Lower lobe of right lung (tissue), 2 donors: ENCODE measurements at regions not wholly inside any gene's neighbourhood (a gene's known extent, or its start where the extent isn't known, plus 50 kb on each side); places are given as distances from the start of the nearest gene placed in this dataset.

ENCODE experiments used
- ATAC-seq, 2 donors: fragments of 200-7000 bp; cut with Tn5 transposase; one replicate each; pipeline ENCODE4 v1.9.1; 2020 to 2022; ENCODE audit warnings: mild to moderate bottlenecking in 2 of 2, moderate library complexity in 2 of 2
- DNase-seq: peaks from one replicate; pipeline ENCODE4 v3.0.0-alpha.2; 2020
- H3K27ac ChIP-seq: fragments of 200-600 bp; one replicate; pipeline ENCODE4 v1.8.0; 2022
- H3K27me3 ChIP-seq: fragments of 200-600 bp; one replicate; pipeline ENCODE4 v1.8.0; 2022; ENCODE audit warnings: low read depth
- H3K36me3 ChIP-seq: fragments of 200-600 bp; one replicate; pipeline ENCODE4 v1.8.0; 2022; ENCODE audit warnings: mild to moderate bottlenecking
- H3K4me1 ChIP-seq: fragments of 200-600 bp; one replicate; pipeline ENCODE4 v1.8.0; 2022
- H3K4me3 ChIP-seq: fragments of 200-600 bp; one replicate; pipeline ENCODE4 v1.8.0; 2022; ENCODE audit warnings: mild to moderate bottlenecking
- H3K9me3 ChIP-seq: fragments of 200-600 bp; one replicate; pipeline ENCODE4 v1.8.0; 2022
- CTCF ChIP-seq: fragments of 200-600 bp; IDR thresholded peaks from one replicate; pipeline ENCODE4 v1.8.0; 2022; ENCODE audit warnings: antibody characterized with exemption, mild to moderate bottlenecking
- intact Hi-C: fragments of 100-400 bp; cut with DNase I; formaldehyde crosslinking; loops from one replicate; pipeline ENCODE4 v1.11.0; 2022
- donor health status: DM: no; HTN: yes; CAD: no; lungs with severe emphysema.

DNA sequence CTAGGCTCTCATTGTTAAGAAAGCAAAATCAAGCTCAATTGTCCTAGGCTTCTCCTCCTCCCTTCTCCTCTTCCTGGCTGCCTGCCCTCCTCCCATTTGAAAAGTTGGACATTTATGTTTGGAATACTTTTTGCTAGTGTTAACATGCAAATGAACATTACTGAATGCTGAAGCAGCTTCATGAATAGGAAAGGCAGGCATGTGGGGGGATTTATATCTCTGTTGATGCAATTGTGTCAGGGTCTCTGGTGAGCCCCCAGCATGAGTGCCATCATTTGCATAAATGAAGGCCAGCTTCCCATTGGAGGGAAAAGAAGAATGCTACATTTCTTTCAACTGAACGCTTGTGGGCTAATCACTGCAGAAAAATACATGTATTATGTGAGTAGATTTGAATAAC, 160.1 kb upstream of the NDST3 start:
- no peak for TF ChIP-seq CTCF
- Histone ChIP-seq H3K36me3 (no peaks in the 10 kb centered on the region), H3K4me3 (no peak overlapping the region), H3K9me3 (no peaks in the 10 kb centered on the region), H3K4me1 (no peaks in the 10 kb centered on the region), H3K27me3 (no peaks in the 10 kb centered on the region), H3K27ac (no peak overlapping the region)
- no peak for ATAC-seq
- no peak for DNase-seq
- intact Hi-C loops, result no loop called here

GRCh38 chr4:117889978-117890377, 144.3 kb upstream of the NDST3 start:
- ATAC-seq (no peak), DNase-seq (no peak)
- Histone ChIP-seq H3K27me3 (no peaks in the 10 kb centered on the region), H3K9me3 (no peaks in the 10 kb centered on the region), H3K4me3 (no peak overlapping the region), H3K4me1 (no peaks in the 10 kb centered on the region), H3K27ac (no peak overlapping the region), H3K36me3 (no peaks in the 10 kb centered on the region)
- no peak for TF ChIP-seq CTCF
- intact Hi-C loops, result no loop called here

DNA sequence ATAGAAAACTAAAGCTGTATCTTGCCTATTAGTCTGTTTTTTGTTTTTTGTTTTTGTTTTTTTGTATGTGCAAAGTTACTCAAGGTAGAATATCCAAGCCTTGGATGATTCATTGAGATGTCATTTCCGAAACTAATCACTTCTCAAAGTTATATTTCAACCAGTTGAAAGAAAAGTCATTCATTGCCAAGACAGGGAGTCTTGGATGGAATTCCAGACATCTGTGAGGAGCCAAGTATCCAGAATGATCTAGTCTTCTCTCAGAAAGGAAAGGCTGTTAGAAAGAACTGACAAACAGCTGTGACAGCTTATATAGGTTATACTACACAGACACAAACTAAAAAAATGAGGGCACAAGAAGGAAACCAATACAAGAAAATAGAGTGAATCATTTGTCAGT, 141.1 kb upstream of the NDST3 start:
- H3K9me3 ChIP-seq, result no peaks in the 10 kb centered on the region
- no peak overlapping the region for H3K4me3 ChIP-seq
- ATAC-seq (no peak), DNase-seq (no peak)
- no peak overlapping the region for H3K27ac ChIP-seq
- intact Hi-C loops, result no loop called here
- no peak for TF ChIP-seq CTCF
- H3K27me3 ChIP-seq, result no peaks in the 10 kb centered on the region
- no peaks in the 10 kb centered on the region for H3K36me3 ChIP-seq
- H3K4me1 ChIP-seq, result no peaks in the 10 kb centered on the region

DNA sequence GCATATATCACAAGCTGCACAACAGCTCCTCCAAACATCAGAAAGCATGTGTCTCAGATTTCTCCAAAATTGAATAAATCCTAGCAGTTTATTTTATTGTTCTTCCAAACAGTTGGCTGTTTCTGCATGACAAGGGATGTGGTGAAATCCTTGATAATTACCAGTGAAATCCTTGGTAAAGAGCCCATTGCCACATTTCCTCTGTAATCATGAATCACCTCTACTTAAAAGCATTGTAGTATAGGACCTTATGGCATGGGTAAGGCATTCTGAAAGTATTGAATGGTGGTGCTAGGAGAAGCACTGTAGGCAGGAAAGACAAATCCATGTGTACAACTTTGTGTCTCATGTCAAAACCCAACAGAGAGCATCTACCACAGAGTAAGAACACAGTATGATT, 135.8 kb upstream of the NDST3 start:
- no peak for TF ChIP-seq CTCF
- Histone ChIP-seq H3K36me3 (no peaks in the 10 kb centered on the region), H3K27ac (no peak overlapping the region), H3K4me3 (no peak overlapping the region), H3K4me1 (no peaks in the 10 kb centered on the region), H3K9me3 (no peaks in the 10 kb centered on the region), H3K27me3 (no peaks in the 10 kb centered on the region)
- DNase-seq (no peak), ATAC-seq (no peak)
- intact Hi-C loops, result no loop called here

DNA sequence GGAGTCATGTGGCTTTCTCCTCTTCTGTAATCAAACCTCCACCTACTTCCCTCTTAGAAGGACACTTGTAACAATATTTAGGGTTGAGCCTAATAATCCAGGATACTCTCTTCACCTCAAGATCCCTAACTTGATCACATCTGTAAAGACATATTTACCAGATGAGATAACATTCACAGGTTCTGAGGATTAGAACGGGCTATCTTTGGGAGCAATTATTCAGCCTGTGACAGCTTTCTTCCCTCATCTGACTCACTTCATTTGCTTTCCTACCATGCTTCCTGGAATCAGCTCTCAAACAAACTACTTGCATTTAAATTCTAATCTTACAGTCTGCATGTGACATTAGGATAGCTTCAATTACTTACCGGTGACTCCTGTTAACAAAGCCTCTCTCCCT, 133.5 kb upstream of the NDST3 start:
- Histone ChIP-seq H3K36me3 (no peaks in the 10 kb centered on the region), H3K27me3 (no peaks in the 10 kb centered on the region), H3K27ac (no peak overlapping the region), H3K4me1 (no peaks in the 10 kb centered on the region), H3K9me3 (no peaks in the 10 kb centered on the region), H3K4me3 (no peak overlapping the region)
- DNase-seq, result no peak
- no peak for TF ChIP-seq CTCF
- no peak for ATAC-seq
- intact Hi-C loops, result no loop called here

DNA sequence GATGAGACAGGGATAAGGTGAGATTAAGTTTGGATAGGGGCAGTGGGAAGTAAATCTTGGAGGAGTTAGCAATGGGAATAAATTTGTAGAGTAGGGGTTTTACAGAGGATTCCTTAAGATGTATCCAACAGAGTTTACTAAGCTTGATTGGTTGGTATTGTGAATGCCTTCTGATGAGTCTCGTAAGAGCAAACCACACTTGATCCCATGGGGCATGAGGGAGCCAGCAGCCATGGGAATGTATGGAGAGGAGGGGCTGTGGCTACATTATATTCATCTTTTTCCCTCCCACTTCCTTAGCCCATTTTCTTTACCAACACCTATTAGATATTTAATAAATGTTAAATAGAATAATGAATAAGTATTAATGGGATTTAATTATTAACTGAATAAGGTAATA, 126.6 kb upstream of the NDST3 start:
- Histone ChIP-seq H3K36me3 (no peaks in the 10 kb centered on the region), H3K4me3 (no peak overlapping the region), H3K27ac (no peak overlapping the region), H3K27me3 (no peaks in the 10 kb centered on the region), H3K9me3 (no peaks in the 10 kb centered on the region), H3K4me1 (no peaks in the 10 kb centered on the region)
- ATAC-seq (no peak), DNase-seq (no peak)
- no peak for TF ChIP-seq CTCF
- intact Hi-C loops, result no loop called here
